NB4 (cell line): ENCODE measurements at regions not wholly inside any gene's neighbourhood (a gene's known extent, or its start where the extent isn't known, plus 50 kb on each side); places are given as distances from the start of the nearest gene placed in this dataset.

Experiments used
- DNase-seq: peaks from one replicate; pipeline ENCODE4 v3.0.0; 2010; ENCODE audit warnings: low read depth
- H3K4me3 ChIP-seq: one replicate; pipeline ENCODE4 v1.5.1; 2011; ENCODE audit warnings: mild to moderate bottlenecking, low read depth, low read length, moderate library complexity
- CTCF ChIP-seq: IDR thresholded peaks from one replicate; pipeline ENCODE4 v1.5.1; 2012; ENCODE audit warnings: low read depth, low read length
- MYC ChIP-seq: IDR thresholded peaks from 2 replicates; pipeline ENCODE4 v1.6.1; 2011; ENCODE audit warnings: low read depth, low read length
- POLR2A ChIP-seq: IDR thresholded peaks from 2 replicates; pipeline ENCODE4 v1.6.1; 2011; ENCODE audit warnings: mild to moderate bottlenecking; ENCODE audit not compliant: insufficient read length; ENCODE audit errors: extremely low read depth
- TF ChIP-seq, protein P1 (sequence below): IDR thresholded peaks from 2 replicates; pipeline ENCODE4 v1.6.1; 2011; ENCODE audit warnings: low read depth, low read length

DNA sequence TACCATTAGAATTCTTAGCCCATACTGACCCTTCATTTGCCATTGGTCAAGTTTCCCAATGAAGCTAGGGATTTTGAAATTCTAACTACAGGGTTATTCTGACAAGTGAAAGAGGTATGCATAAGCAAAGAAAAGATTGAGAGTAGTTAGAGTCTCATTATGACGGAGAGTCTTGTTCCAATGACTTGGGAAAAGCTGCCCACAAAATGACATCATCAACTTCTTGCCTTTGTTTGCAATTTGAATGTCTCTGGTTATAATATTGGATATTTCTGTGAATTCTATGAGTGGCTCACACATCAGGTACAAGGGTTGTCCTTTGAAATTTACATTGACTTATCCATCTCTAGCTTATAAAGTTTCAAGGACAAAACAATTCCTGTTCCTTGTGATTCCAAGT is 772.2 kb downstream of the TRIB2 start:
- DNase-seq: no peak
- TF ChIP-seq CTCF (no peak), POLR2A (no peak), MYC (no peak)
- TF ChIP-seq, protein P1, sequence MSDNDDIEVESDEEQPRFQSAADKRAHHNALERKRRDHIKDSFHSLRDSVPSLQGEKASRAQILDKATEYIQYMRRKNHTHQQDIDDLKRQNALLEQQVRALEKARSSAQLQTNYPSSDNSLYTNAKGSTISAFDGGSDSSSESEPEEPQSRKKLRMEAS: no peak
- H3K4me3 ChIP-seq: no peak overlapping the region

DNA sequence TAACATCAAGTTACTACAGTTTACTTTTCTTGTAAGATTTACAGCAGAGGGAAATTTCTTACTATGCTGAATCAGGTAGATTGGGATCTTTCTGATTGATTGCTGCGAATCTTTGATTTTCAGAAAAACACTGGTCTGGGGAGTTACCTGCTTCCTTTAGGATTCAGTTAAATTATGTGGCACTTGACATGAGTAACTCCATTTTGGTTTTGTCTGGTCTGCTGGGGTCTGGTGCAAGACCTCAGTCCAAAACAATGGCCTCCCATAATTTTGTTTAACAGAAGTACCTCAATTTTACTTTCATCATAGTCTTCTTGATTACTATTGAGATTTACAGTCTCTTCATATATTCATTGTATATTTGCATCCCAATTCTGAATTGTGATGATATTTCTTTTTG is 775.5 kb downstream of the TRIB2 start:
- no peak for DNase-seq
- H3K4me3 ChIP-seq: no peak overlapping the region
- no peak for TF ChIP-seq CTCF
- TF ChIP-seq MYC: no peak
- TF ChIP-seq, protein P1: no peak
- no peak for TF ChIP-seq POLR2A

DNA sequence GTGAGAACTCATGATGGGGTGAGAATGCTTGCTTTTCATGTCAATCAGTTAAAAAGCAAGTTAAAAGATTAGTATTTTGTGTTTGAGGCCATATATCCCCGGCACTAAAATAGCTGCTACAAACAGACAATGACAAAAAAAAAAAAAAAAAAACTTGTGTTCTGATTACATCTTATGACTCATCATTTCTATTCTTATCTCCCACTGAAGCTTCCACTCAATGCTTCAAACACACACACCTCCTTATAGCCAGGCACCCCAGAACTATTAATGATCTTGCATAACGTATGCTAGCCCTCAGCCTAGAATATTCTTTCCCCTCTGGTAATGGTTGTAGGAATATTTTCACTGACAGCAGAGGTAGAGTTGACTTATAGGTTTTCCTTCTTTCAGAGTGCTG is 778.3 kb downstream of the TRIB2 start:
- H3K4me3 ChIP-seq: no peak overlapping the region
- no peak for DNase-seq
- TF ChIP-seq POLR2A: no peak
- TF ChIP-seq, protein P1: no peak
- TF ChIP-seq MYC: no peak
- TF ChIP-seq CTCF: no peak

DNA sequence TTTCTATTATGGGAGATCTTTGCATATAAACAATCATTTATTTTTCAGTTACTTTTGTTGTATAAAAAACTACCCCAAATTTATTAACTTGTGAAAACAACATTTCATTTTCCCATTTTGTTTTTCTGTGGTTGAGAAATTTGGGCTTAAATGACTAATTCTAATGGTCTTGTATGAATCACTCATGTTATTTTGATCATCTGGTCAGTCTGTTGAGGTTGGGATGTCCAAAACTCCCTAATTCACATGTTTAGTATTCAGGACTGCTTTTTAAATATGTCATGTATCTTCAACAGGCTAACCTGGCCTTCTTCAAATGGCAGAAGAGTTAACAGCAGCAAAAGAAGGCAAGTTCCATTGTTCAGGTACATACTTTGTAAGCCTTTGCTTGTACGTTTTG is 788.1 kb downstream of the TRIB2 start:
- no peak overlapping the region for H3K4me3 ChIP-seq
- DNase-seq: no peak
- TF ChIP-seq CTCF (no peak), POLR2A (no peak)

- H3K4me3 ChIP-seq: no peak overlapping the region
- TF ChIP-seq, protein P1: no peak
- no peak for TF ChIP-seq MYC
- TF ChIP-seq CTCF: no peak
- no peak for TF ChIP-seq POLR2A
- DNase-seq: no peak
Observed at GRCh38 chr2:13508671-13509070, 791.9 kb downstream of the TRIB2 start.

DNA sequence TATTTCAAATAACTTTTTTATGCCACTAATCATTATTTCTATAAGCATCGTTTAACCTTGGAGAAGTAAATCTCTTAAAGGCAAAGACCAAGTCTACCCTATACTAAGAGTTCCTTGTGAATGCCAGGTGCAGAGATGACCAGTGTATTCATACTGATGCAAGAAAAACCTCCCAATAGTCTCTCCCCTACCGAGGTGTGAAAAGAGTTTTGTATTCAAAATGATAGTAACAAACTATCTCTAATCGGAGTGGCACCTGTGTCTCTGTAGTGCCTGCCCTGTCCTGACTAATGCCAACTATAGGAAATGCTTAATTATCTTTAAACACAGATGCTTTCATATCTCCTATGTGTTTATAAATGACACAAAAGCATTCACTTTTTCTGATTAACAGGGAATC is 798.5 kb downstream of the TRIB2 start:
- TF ChIP-seq POLR2A: no peak
- TF ChIP-seq, protein P1: no peak
- TF ChIP-seq CTCF: no peak
- no peak for TF ChIP-seq MYC
- DNase-seq: no peak
- no peak overlapping the region for H3K4me3 ChIP-seq
